ENCODE measurements at regions not wholly inside any gene's neighbourhood (a gene's known extent, or its start where the extent isn't known, plus 50 kb on each side); places are given as distances from the start of the nearest gene placed in this dataset.

DNA sequence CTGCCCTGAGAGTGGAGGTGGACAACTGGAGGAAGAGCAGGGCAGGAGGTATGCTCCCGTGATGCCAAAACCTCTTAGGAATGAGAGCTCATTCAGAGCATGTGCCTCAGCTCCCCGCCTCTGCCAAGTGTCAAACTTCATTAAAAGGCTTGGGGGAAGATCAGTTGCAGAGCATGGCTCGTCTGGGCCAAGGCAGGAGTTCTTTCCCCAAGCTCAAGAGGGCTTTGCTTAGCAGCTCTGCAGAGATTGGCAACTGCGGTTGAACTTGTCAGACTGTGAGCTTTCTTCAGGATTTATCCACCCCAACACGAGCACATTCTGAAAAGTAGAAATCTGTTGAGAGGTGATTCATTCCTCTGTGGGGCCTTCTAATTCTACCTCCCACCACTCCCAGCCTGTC is 248.1 kb downstream of the HS3ST3A1 start:
- DNase-seq = no peak

DNA sequence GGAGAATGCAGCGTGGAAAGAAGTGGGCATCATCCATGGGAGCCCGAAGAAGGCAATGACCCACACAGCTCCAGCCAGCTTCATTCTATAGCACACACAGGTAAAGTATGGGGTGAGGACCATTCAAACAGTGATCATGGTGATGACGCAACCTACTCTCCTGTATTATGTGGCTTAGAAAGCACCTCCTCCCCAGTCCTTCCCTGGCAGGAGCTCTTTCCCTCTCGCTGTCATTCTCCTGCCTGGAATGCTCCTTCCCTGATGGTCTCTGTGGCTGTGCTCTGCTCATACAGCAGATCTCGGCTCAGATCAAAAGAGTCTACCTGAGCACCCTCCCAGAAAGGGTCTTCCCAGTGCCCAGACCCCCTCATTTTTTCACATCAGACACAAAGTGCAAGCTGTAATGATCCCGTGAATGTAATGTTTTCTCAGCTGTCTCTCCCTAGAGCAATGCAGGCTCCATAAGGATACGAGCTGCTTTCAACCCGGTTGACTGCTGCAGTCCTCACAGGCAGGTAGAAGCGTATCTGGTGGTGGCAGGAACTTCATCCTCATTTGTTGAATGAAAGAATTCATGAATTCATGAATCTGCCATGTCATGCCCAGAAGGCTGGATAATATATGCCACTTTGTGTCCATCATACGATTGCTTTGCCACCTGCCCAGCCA is 248.8 kb downstream of the HS3ST3A1 start:
- no peak for DNase-seq

DNA sequence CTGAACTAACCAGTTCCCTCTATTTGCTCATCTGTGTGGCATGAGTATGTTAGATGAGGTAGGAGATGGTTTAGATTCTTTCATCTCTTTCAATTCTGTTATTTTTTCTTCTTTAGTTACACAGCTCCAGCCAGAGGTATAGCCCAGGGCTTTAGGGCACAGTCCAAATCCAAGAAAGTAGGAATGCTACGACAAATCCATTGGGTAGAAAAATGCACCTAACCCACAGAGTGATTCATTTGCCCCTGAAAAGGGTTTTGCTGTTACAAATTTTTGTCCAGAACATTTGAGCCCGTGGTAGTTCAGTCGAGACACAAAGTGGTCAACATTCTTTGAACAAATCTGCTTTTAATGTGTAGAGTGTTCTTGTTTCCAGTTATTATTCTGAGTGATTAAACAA is 250.7 kb downstream of the HS3ST3A1 start:
- no peak for DNase-seq

DNA sequence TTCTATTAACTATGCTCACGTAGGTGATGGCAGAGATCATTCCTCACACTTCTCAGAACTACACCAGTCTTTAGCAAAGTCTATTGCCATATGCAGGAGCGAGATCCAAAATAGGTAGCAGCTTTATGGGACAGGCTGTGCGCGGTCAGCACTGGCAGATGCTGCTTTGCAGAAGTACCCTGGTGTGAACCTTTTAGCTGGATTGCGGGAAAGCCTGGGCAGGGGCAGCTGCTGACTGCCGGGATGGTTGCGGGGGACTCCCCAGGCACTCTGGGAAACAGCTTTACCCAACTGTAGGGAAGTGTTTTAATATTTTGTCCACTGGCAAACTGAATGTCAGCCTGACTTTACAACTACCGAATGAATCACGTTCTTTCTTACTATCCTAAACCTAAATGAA is 251.3 kb downstream of the HS3ST3A1 start:
- no peak for DNase-seq

DNA sequence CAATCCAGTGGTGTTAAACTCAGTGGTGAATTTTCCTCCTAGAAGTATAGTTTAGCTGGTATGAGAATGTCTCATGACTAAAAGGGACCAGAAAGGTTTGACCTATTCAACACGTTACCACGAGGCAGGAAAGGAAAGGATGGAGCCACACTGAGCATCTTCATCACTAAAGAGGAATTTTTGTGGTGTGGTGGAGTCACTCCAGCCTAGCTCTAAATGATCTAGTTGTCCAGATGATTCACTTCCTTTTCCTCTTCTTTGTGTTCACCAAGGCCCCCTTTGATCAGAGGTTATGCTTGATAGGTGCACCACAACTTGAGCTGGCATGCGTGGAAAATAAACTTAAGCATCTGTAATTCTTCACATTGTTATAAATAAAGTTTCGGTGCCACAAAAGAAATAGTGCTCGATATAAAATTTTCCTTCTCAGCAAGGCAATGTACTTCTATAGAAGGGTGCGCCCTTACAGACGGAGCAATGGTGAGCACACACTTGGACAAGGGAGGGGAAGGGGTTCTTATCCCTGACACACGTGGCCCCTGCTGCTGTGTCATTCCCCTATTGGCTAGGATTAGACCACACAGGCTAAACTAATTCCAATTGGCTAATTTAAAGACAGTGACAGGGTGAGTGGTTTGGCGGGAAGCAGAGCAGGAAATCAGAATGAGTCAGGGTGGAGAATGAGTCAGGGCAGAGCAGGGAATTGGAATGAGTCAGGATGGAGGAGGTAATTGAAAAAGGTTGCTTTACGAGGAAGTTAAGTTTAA is 254.6 kb downstream of the HS3ST3A1 start:
- no peak for DNase-seq

DNA sequence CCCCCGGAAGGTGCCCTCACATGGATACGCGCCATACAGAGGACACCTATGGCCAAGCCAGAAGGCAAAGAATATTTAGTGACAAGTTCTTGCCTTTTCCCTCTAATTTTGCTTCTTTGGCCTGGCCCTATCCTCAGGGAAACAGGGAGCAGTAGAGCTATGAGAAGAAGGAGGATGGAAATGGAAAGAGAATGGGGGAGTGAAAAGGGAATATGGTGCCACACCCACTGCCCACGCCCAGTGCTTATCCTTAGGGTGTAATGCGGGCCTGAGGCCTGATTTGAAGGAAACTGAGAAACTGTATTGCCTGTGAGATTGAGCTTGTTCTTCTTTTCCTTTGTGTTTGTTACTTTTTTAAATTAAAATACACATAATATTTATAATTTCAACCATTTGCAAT is 255.1 kb downstream of the HS3ST3A1 start:
- DNase-seq = no peak

DNA sequence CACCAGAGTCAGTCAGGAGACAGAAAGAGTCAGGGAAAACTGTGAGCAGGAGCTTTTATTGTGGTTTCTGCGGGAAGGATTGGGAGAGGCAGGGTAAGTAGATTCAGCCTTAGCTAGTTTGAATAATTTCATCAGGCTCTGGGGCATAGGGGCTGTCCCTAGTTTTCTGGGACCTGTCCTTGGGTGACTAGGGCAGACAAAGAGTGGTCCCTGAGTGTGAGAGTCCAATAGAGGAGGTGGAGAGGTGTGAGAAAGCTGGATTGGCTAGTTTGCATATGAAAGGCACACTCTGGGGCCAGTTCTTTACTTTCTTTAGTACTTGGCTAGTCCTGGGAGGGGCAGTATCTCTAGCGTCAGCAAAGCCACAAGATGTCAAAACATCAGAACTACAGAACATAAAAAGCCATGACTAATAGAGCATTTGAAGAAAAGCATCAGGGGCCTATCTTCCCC is 255.6 kb downstream of the HS3ST3A1 start:
- no peak for DNase-seq

DNA sequence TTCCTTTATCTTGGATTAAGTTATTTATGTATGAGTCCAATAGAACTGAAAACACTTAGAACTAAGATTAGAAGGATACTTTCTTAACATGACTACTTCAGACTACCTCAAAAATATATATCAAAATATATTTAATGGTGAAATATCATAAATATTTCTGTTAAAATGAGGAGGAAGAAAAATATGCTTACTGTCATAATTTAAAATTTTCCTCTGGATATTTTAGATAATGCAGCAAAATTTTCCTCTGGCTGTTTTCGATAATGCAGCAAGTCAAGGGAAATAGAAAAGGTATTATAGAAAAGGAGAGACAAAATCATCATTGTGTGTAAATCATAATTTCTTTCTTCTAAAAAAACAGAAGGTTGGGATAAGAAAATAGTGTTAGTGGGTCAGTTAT is 263.3 kb downstream of the HS3ST3A1 start:
- DNase-seq = no peak

DNA sequence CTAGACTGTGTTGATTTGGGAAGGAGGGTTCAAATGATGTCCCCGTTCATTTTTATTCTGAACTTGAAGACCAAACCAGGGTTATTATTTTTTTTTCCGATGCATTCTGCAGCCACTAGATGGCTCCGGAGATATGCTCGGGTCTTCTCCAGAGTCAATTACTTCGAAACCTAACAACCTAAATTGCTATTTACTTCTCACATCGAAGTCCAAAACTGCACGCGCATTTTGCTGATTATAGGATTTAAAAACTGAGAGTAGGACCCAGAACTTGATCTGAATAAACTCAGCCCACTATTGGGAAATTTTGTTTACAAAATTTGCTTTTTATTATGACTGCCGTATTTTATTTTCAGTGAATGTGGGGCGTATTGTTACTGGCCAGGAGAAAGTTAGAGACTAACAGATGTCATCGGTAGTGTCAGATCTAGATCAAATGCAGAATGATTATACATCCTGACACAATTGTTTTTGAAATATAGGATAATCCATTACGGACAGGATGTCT is 263.8 kb downstream of the HS3ST3A1 start:
- peak; percentile 66 for DNase-seq

DNA sequence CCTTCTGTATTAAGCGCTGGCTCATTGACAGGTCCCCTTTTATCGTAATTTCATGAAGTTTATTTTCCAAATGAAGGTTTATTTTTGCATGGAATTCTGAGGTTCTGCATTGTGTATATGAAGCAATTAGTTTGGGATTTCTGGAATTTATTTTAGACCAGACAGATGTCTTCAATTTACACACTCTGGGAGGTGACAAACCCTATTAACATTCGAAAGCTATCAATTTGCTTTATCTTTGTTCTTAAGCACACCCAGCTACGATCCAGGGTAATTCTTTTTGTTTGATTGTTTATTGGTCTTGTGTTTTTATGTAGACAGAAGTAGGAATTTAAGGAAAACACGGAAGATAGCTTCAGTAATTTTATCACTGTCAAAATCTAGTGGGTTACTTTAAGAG is 264.6 kb downstream of the HS3ST3A1 start:
- DNase-seq = no peak

DNA sequence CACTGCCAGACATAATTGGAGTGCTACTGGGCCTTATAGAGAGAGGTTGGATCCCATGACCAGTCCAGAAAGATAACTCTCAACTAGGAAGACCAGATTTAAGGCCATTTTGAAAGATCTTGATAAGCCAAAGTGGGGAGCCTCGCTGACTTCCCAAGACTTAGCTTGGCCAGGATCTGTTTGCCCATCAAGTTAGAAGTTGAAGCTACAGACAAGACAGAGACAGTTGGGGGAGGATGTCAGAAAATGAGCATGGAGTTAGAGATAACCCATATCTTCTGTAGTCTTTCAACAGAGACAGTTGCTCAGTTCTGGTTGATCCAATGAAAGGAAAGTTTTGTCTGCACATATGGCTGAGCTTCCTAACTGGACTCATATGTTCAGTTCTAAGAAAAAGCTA is 267.4 kb downstream of the HS3ST3A1 start:
- DNase-seq = no peak

DNA sequence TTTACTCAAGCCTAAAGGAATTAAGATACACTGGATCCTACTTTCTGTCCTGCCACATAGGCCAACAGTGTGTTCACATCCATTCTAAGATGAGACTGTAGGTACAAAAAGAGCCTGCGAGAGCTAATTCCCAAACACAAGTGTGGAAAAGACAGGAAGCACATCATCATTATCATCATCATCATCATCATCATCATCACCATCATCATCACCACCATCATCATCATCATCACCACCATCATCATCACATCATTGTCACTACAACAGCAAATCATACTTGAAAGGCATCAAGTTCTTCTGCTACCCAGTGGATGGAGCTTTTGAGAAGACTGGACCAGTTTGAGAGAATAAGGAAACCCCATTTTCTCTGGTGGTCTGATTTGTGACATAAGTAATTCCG is 268.1 kb downstream of the HS3ST3A1 start:
- DNase-seq = no peak

DNA sequence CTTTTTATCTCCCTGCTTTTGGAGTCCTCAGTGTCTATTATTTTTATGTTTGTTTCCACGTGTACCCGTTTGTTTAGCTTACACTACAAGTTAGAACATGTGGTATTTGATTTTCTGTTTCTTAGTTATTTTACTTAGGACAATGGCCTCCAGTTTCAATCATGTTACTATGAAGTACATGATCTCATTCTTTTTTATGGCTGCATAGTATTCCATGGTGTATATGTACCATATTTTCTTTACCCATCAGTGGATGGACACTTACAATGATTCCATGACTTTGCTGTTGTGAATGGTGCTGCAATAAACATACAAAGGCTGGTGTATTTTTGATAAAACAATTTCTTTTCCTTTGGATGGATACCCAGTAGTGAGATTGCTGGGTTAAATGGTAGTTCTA is 269.5 kb downstream of the HS3ST3A1 start:
- no peak for DNase-seq

DNA sequence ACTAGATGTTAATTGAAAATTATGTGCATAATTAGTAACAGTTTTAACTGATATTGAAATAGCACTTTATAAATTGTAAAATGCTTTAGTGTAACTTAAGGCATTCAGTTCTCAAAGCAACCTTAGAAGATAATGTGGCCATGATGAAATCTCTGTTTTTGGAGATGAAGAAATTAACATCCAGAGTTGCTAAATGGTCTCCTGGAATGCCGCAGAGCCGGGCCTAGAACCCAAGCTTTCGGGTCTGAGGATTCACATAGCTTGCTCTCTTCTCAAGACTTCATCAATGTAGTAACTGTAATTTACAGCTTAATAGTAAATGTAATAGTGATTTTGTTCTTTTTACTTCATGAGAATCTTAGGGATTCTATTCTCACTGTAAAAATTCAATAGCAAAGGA is 272.3 kb downstream of the HS3ST3A1 start:
- no peak for DNase-seq

DNA sequence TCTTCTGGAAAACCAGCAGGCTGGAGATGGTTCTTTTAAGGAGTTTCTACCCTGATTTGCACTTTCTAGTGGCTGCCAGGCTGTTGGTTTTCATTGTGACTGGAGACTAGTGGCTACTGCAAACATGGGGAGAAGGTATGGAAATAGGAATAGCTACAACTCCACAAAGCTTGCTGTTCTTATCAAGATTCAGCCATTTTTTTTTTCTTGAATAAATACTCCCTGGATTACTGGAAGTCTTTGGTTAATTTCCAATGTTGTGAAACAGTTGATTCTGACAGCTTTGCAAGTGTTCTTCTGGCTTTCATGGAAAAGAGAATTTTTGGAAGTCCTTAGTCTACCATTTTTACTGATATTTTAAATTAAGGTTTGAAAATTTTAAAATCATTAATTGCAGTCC is 277.7 kb downstream of the HS3ST3A1 start:
- no peak for DNase-seq

DNA sequence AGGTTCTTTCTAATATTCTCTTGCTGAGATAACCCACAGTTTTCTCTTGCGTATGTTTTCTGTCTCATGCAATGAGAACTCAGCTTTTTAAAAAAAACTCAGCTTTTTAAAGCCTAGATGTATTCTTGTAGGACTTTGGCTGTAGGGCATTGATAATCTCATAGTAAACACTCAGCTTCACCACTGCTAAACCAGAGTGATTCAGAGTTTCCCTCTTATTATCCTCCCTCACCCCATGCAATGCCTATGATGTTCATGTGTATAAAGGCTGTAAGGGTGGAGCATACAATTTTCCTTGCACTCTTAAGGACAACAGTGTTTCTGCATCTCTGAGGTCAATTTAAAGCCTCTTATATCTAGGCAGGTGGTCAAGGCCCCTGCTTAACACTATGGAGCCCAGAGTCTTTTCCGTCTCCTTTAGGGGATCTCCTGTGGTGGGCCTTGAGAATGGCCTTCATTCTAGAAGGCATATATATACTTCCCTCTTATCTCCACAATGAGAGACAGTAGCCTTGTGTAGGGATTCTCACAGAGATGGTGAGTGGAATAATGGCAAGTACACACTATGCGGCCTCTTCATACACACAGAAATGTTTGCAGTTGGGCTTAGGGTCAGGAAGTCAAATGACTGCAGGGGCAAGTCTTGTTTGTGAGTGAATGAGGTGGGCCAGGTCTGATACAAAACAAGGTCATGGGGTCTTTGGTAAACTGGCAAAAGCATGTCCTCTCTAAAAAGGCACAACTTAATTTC is 279.6 kb downstream of the HS3ST3A1 start:
- no peak for DNase-seq

DNA sequence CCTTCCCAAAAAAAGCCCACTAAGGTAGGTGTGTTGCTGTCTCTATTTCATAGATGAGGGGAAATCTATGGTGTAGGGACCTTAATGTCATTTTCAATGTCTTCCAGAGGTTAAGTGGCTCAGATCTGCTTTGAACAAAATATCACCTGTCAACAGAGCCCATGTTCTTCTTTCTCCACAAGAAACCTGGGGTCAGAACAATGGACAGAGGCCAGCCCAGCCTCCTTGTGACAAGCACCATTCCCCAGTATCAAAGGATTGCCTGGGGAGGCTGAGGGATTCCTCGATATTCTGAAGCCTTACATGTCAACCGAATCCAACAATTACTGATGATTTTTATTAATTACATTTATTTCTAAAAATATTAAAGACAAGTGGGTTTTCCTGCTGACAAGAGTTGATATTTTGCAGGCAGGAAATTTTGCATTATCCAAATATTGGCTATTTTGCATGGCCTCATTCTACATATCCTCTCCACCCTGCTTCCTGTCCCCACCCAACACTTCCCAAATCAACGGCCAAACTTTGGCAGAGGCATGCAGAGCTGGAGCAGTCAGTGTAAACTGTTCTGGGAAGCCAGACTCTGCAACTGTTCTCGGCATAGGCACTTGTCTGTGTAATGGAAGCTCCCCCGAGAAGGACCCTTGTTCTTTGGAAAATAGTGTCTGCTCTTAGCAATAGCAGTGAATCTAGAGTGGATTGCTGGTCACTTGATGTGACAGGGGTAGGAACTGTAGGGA is 281.5 kb downstream of the HS3ST3A1 start:
- DNase-seq = peak; percentile 22

DNA sequence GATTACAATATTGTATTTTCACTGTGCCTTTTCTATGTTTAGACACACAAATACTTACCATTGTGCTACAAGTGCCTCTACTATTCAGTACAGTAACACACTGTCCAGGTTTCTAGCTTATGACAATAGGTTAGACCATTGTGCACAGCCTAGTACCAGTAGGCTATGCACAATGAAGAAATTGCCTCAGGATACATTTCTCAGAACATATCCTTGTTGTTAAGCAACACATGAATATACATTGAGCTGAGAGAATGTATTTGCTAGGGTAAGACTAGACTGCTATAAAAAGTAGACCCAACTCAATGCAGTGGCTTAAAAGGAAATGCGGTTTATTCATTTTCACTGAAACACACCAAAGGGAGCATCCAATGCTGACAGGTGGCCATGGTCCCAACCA is 285.1 kb downstream of the HS3ST3A1 start:
- DNase-seq = no peak

DNA sequence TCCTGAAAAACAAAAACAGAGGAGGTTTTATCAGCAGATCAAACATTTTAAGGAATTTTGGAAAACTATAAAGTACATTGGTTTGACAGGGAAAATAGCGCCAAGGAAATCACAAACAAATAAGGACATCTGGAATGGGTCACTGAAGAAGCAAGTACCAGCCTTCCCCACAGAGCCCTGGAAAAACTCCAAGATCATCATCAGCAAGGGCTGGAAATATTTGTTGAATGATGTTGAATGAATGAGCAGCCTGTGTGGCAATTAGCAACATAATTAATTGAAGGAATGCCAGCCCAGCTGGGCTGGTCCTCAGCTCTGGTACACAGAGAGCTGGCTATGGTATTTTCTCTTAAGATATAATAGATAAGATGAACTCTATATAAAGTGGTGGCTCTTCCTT is 290.4 kb downstream of the HS3ST3A1 start:
- DNase-seq = no peak

DNA sequence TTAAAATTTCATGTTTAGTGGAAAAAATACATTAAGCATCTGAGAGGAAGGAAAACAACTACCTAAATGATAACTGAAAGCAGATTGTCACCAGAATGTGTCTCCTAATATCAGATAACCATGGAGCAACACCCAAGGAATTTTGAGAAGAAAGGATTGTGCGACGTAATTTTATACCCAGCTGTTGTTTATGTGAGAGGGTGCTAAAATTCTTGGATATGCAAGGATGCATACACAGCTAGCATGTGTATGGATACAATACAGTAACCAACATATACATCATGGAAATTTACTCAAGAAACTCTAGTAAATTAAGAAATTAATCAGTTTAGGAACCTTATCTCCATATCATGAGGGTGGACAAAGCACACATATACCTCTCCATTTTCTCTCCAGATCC is 290.9 kb downstream of the HS3ST3A1 start:
- no peak for DNase-seq

DNA sequence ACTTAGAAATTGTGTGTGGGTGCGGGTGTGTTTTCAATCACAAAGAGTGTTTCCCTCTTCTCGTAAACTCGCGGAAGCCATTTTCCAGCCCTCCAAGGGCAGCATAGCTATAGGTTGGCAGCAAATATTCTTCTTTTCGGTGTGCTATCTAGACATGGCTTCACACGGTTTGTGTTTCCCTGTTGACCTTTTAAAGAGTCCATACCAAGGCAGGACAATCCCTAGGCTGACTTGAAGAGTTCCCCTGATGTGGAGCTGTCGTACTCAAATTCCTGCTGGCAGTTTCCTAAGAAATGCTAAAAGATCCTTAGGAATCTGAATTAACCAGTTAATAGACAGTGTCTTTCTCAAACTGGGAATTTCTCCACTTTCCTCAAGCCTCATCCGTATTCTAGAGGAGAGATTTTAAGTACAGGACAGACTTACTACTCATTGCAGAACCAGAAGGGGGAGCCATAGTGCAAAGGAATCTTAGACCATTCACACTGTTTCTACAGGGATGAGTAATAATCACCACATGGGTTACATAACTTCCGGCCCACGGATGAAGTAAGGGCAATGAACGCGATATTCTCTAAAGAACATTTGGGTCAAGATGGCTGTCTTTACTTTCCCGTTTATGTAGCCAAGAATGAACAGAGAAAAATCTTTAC is 288.6 kb upstream of the ELAC2 start:
- peak; percentile 29 for DNase-seq
